BLaER1 (cell line): ENCODE measurements at regions not wholly inside any gene's neighbourhood (a gene's known extent, or its start where the extent isn't known, plus 50 kb on each side); places are given as distances from the start of the nearest gene placed in this dataset.
A peak's percentile ranks its signal among the peaks of the same experiment; 100 is the strongest.

Experiments
- H3K27ac ChIP-seq: shearing (Covaris generic); formaldehyde crosslinking; 2 replicates; pipeline ENCODE4 v1.8.1; 2022
- H3K27me3 ChIP-seq: shearing (Covaris generic); formaldehyde crosslinking; 2 replicates; pipeline ENCODE4 v1.8.1; 2022
- H3K36me3 ChIP-seq: shearing (Covaris generic); formaldehyde crosslinking; 2 replicates; pipeline ENCODE4 v1.8.1; 2022
- H3K4me1 ChIP-seq: shearing (Covaris generic); formaldehyde crosslinking; 2 replicates; pipeline ENCODE4 v1.8.1; 2022
- H3K4me2 ChIP-seq: shearing (Covaris generic); formaldehyde crosslinking; 2 replicates; pipeline ENCODE4 v1.8.1; 2022
- H3K4me3 ChIP-seq: shearing (Covaris generic); formaldehyde crosslinking; 2 replicates; pipeline ENCODE4 v1.8.1; 2022
- H3K9ac ChIP-seq: shearing (Covaris generic); formaldehyde crosslinking; 2 replicates; pipeline ENCODE4 v1.8.1; 2022
- H3K9me3 ChIP-seq: shearing (Covaris generic); formaldehyde crosslinking; 2 replicates; pipeline ENCODE4 v1.8.1; 2022
- H4K20me1 ChIP-seq: shearing (Covaris generic); formaldehyde crosslinking; 2 replicates; pipeline ENCODE4 v1.8.1; 2022
- Cebpa-rat ChIP-seq: shearing (Covaris generic); IDR thresholded peaks from 2 replicates; pipeline ENCODE4 v1.8.1; 2022

GRCh38 chr3:88369767-88370166 is 220.0 kb downstream of the C3orf38 start:
- peaks cover 8% of the 10 kb centered on the region; the same call in 1 of the 2 replicates for H3K9me3 ChIP-seq
- H3K36me3 ChIP-seq, result no peaks in the 10 kb centered on the region
- no peak overlapping the region for H3K9ac ChIP-seq
- H4K20me1 ChIP-seq, result no peaks in the 10 kb centered on the region
- no peak overlapping the region for H3K4me2 ChIP-seq
- H3K27me3 ChIP-seq, result no peaks in the 10 kb centered on the region
- no peak overlapping the region for H3K27ac ChIP-seq
- no peak for TF ChIP-seq Cebpa-rat
- H3K4me1 ChIP-seq, result no peaks in the 10 kb centered on the region
- no peak overlapping the region for H3K4me3 ChIP-seq

- Histone ChIP-seq H3K4me1 (no peaks in the 10 kb centered on the region), H3K9ac (no peak overlapping the region), H3K36me3 (no peaks in the 10 kb centered on the region), H3K4me3 (no peak overlapping the region), H3K4me2 (no peak overlapping the region), H3K27me3 (no peaks in the 10 kb centered on the region), H3K9me3 (no peaks in the 10 kb centered on the region), H4K20me1 (no peaks in the 10 kb centered on the region), H3K27ac (no peak overlapping the region)
- no peak for TF ChIP-seq Cebpa-rat
Observed at GRCh38 chr3:88385090-88385489, 235.3 kb downstream of the C3orf38 start.

GRCh38 chr3:88398581-88398980 is 248.8 kb downstream of the C3orf38 start:
- no peak overlapping the region for H3K9ac ChIP-seq
- no peaks in the 10 kb centered on the region for H3K27me3 ChIP-seq
- no peak overlapping the region for H3K4me2 ChIP-seq
- H3K4me3 ChIP-seq, result no peak overlapping the region
- H3K36me3 ChIP-seq, result no peaks in the 10 kb centered on the region
- H3K4me1 ChIP-seq, result no peaks in the 10 kb centered on the region
- TF ChIP-seq Cebpa-rat, result no peak
- H3K27ac ChIP-seq, result no peak overlapping the region
- H4K20me1 ChIP-seq, result no peaks in the 10 kb centered on the region
- H3K9me3 ChIP-seq, result no peaks in the 10 kb centered on the region

- Histone ChIP-seq H3K9me3 (no peaks in the 10 kb centered on the region), H3K4me2 (no peak overlapping the region), H3K4me1 (no peaks in the 10 kb centered on the region), H3K4me3 (no peak overlapping the region), H4K20me1 (no peaks in the 10 kb centered on the region), H3K9ac (no peak overlapping the region), H3K27ac (no peak overlapping the region), H3K27me3 (no peaks in the 10 kb centered on the region), H3K36me3 (no peaks in the 10 kb centered on the region)
- TF ChIP-seq Cebpa-rat, result no peak
Observed at GRCh38 chr3:88403319-88403718, 253.6 kb downstream of the C3orf38 start.

GRCh38 chr3:88408097-88408496 is 258.3 kb downstream of the C3orf38 start:
- no peak overlapping the region for H3K9ac ChIP-seq
- H3K27ac ChIP-seq, result no peak overlapping the region
- H3K9me3 ChIP-seq, result no peaks in the 10 kb centered on the region
- no peak for TF ChIP-seq Cebpa-rat
- H3K4me2 ChIP-seq, result no peak overlapping the region
- no peaks in the 10 kb centered on the region for H4K20me1 ChIP-seq
- no peak overlapping the region for H3K4me3 ChIP-seq
- no peaks in the 10 kb centered on the region for H3K27me3 ChIP-seq
- H3K36me3 ChIP-seq, result no peaks in the 10 kb centered on the region
- no peaks in the 10 kb centered on the region for H3K4me1 ChIP-seq

- Histone ChIP-seq H3K27me3 (no peaks in the 10 kb centered on the region), H4K20me1 (no peaks in the 10 kb centered on the region), H3K4me2 (no peak overlapping the region), H3K9me3 (no peaks in the 10 kb centered on the region), H3K4me3 (no peak overlapping the region), H3K4me1 (no peaks in the 10 kb centered on the region), H3K9ac (no peak overlapping the region), H3K36me3 (no peaks in the 10 kb centered on the region), H3K27ac (no peak overlapping the region)
- no peak for TF ChIP-seq Cebpa-rat
Observed at GRCh38 chr3:88408935-88409334, 259.2 kb downstream of the C3orf38 start.

GRCh38 chr3:88410259-88410658 is 260.5 kb downstream of the C3orf38 start:
- Histone ChIP-seq H3K27ac (no peak overlapping the region), H3K4me3 (no peak overlapping the region), H3K9ac (no peak overlapping the region), H4K20me1 (no peaks in the 10 kb centered on the region), H3K4me2 (no peak overlapping the region), H3K36me3 (no peaks in the 10 kb centered on the region), H3K27me3 (no peaks in the 10 kb centered on the region), H3K4me1 (no peaks in the 10 kb centered on the region), H3K9me3 (no peaks in the 10 kb centered on the region)
- TF ChIP-seq Cebpa-rat, result no peak

GRCh38 chr3:88412346-88412745 is 262.6 kb downstream of the C3orf38 start:
- Histone ChIP-seq H3K4me2 (no peak overlapping the region), H3K27ac (no peak overlapping the region), H3K9ac (no peak overlapping the region), H3K4me3 (no peak overlapping the region), H3K4me1 (no peaks in the 10 kb centered on the region), H3K27me3 (no peaks in the 10 kb centered on the region), H3K36me3 (no peaks in the 10 kb centered on the region), H4K20me1 (no peaks in the 10 kb centered on the region), H3K9me3 (no peaks in the 10 kb centered on the region)
- no peak for TF ChIP-seq Cebpa-rat

- Histone ChIP-seq H3K27ac (no peak overlapping the region), H3K9ac (no peak overlapping the region), H3K4me3 (no peak overlapping the region), H3K4me2 (no peak overlapping the region), H3K4me1 (no peaks in the 10 kb centered on the region), H3K27me3 (no peaks in the 10 kb centered on the region), H4K20me1 (no peaks in the 10 kb centered on the region), H3K9me3 (no peaks in the 10 kb centered on the region), H3K36me3 (no peaks in the 10 kb centered on the region)
- no peak for TF ChIP-seq Cebpa-rat
Observed at GRCh38 chr3:88416436-88416835, 266.7 kb downstream of the C3orf38 start.

- no peak overlapping the region for H3K4me3 ChIP-seq
- no peak overlapping the region for H3K4me2 ChIP-seq
- H3K4me1 ChIP-seq, result no peaks in the 10 kb centered on the region
- no peak overlapping the region for H3K9ac ChIP-seq
- TF ChIP-seq Cebpa-rat, result no peak
- no peaks in the 10 kb centered on the region for H3K36me3 ChIP-seq
- no peaks in the 10 kb centered on the region for H3K9me3 ChIP-seq
- H4K20me1 ChIP-seq, result no peaks in the 10 kb centered on the region
- no peaks in the 10 kb centered on the region for H3K27me3 ChIP-seq
- H3K27ac ChIP-seq, result no peak overlapping the region
Observed at GRCh38 chr3:88418219-88418618, 268.5 kb downstream of the C3orf38 start.

- H3K36me3 ChIP-seq, result no peaks in the 10 kb centered on the region
- no peak overlapping the region for H3K9ac ChIP-seq
- TF ChIP-seq Cebpa-rat, result no peak
- H3K4me1 ChIP-seq, result peaks cover 27% of the 10 kb centered on the region
- H3K4me3 ChIP-seq, result peak overlapping the region; percentile 24; the same call in 1 of the 2 replicates
- no peaks in the 10 kb centered on the region for H3K9me3 ChIP-seq
- H3K4me2 ChIP-seq, result peak overlapping the region; percentile 54
- no peaks in the 10 kb centered on the region for H3K27me3 ChIP-seq
- H4K20me1 ChIP-seq, result no peaks in the 10 kb centered on the region
- H3K27ac ChIP-seq, result peak overlapping the region; percentile 71
Observed at GRCh38 chr3:88433568-88433967, 283.8 kb downstream of the C3orf38 start.
